KMS-11 (cell line): ENCODE measurements at regions not wholly inside any gene's neighbourhood (a gene's known extent, or its start where the extent isn't known, plus 50 kb on each side); places are given as distances from the start of the nearest gene placed in this dataset.

Experiments
- H2AFZ ChIP-seq: fragments of 200-600 bp; sonication (generic); 2 replicates; pipeline ENCODE4 v1.6.1; 2016; ENCODE audit warnings: antibody characterized with exemption, mixed run types, low read depth
- H3K27ac ChIP-seq: fragments of 200-600 bp; sonication (generic); 2 replicates; pipeline ENCODE4 v1.6.1; 2016; ENCODE audit warnings: mild to moderate bottlenecking, mixed run types
- H3K27me3 ChIP-seq: fragments of 200-600 bp; sonication (generic); 2 replicates; pipeline ENCODE4 v1.6.1; 2017; ENCODE audit warnings: mild to moderate bottlenecking, low read depth, mixed run types, moderate library complexity; ENCODE audit not compliant: insufficient read depth
- H3K36me3 ChIP-seq: fragments of 200-600 bp; sonication (generic); 2 replicates; pipeline ENCODE4 v1.6.1; 2017; ENCODE audit warnings: mild to moderate bottlenecking, mixed run types; ENCODE audit not compliant: insufficient read depth
- H3K4me1 ChIP-seq: fragments of 200-600 bp; sonication (generic); 2 replicates; pipeline ENCODE4 v1.6.1; 2016; ENCODE audit warnings: mild to moderate bottlenecking, low read depth, mixed run types; ENCODE audit not compliant: poor library complexity, severe bottlenecking
- H3K4me2 ChIP-seq: fragments of 200-600 bp; sonication (generic); 2 replicates; pipeline ENCODE4 v1.7.0; 2016; ENCODE audit warnings: mild to moderate bottlenecking, mixed run types
- H3K4me3 ChIP-seq: fragments of 200-600 bp; sonication (generic); IDR thresholded peaks from 2 replicates; pipeline ENCODE4 v1.6.1; 2017; ENCODE audit warnings: low read depth, low read length, mixed read lengths; ENCODE audit not compliant: insufficient read depth
- H3K79me2 ChIP-seq: fragments of 200-600 bp; sonication (generic); 2 replicates; pipeline ENCODE4 v1.6.1; 2016; ENCODE audit warnings: low read depth, mixed run types; ENCODE audit not compliant: insufficient read depth
- H3K9ac ChIP-seq: fragments of 200-600 bp; sonication (generic); 2 replicates; pipeline ENCODE4 v1.6.1; 2016; ENCODE audit warnings: mild to moderate bottlenecking, mixed run types
- H4K20me1 ChIP-seq: fragments of 200-600 bp; sonication (generic); 2 replicates; pipeline ENCODE4 v1.6.1; 2016; ENCODE audit warnings: mild to moderate bottlenecking, mixed run types; ENCODE audit not compliant: insufficient read depth
- CTCF ChIP-seq: fragments of 200-600 bp; sonication (generic); conservative IDR thresholded peaks from 2 replicates; pipeline ENCODE4 v1.6.1; 2017; ENCODE audit warnings: low read depth, mild to moderate bottlenecking, antibody characterized with exemption, low read length, moderate library complexity, mixed read lengths

GRCh38 chr11:23192256-23192655 is 332.0 kb upstream of the CCDC179 start:
- no peak overlapping the region for H2AFZ ChIP-seq
- no peak overlapping the region for H3K9ac ChIP-seq
- H3K4me1 ChIP-seq = no peaks in the 10 kb centered on the region
- no peak overlapping the region for H3K4me3 ChIP-seq
- no peak overlapping the region for H3K27ac ChIP-seq
- H3K36me3 ChIP-seq = no peaks in the 10 kb centered on the region
- no peaks in the 10 kb centered on the region for H4K20me1 ChIP-seq
- no peak for TF ChIP-seq CTCF
- no peak overlapping the region for H3K4me2 ChIP-seq
- no peaks in the 10 kb centered on the region for H3K79me2 ChIP-seq
- H3K27me3 ChIP-seq = no peaks in the 10 kb centered on the region

- no peaks in the 10 kb centered on the region for H3K79me2 ChIP-seq
- no peak for TF ChIP-seq CTCF
- H3K9ac ChIP-seq = no peak overlapping the region
- H3K36me3 ChIP-seq = no peaks in the 10 kb centered on the region
- H3K4me1 ChIP-seq = no peaks in the 10 kb centered on the region
- H4K20me1 ChIP-seq = no peaks in the 10 kb centered on the region
- H3K4me3 ChIP-seq = no peak overlapping the region
- H3K27ac ChIP-seq = no peak overlapping the region
- H2AFZ ChIP-seq = no peak overlapping the region
- H3K27me3 ChIP-seq = no peaks in the 10 kb centered on the region
- H3K4me2 ChIP-seq = no peak overlapping the region
Observed at GRCh38 chr11:23201936-23202522, 341.8 kb upstream of the CCDC179 start.

- no peaks in the 10 kb centered on the region for H3K27me3 ChIP-seq
- no peak for TF ChIP-seq CTCF
- no peaks in the 10 kb centered on the region for H3K4me1 ChIP-seq
- H3K4me2 ChIP-seq = no peak overlapping the region
- H3K36me3 ChIP-seq = no peaks in the 10 kb centered on the region
- no peak overlapping the region for H3K27ac ChIP-seq
- H3K9ac ChIP-seq = no peak overlapping the region
- H3K4me3 ChIP-seq = no peak overlapping the region
- no peaks in the 10 kb centered on the region for H3K79me2 ChIP-seq
- H4K20me1 ChIP-seq = no peaks in the 10 kb centered on the region
- H2AFZ ChIP-seq = no peak overlapping the region
Observed at GRCh38 chr11:23202611-23203010, 342.3 kb upstream of the CCDC179 start.

GRCh38 chr11:23205156-23205871 is 345.0 kb upstream of the CCDC179 start:
- H3K9ac ChIP-seq = no peak overlapping the region
- no peak for TF ChIP-seq CTCF
- H3K36me3 ChIP-seq = no peaks in the 10 kb centered on the region
- H3K4me3 ChIP-seq = no peak overlapping the region
- H2AFZ ChIP-seq = no peak overlapping the region
- H3K27ac ChIP-seq = no peak overlapping the region
- H3K27me3 ChIP-seq = no peaks in the 10 kb centered on the region
- no peaks in the 10 kb centered on the region for H3K4me1 ChIP-seq
- no peaks in the 10 kb centered on the region for H3K79me2 ChIP-seq
- no peak overlapping the region for H3K4me2 ChIP-seq
- H4K20me1 ChIP-seq = no peaks in the 10 kb centered on the region
